ENCODE measurements at regions not wholly inside any gene's neighbourhood (a gene's known extent, or its start where the extent isn't known, plus 50 kb on each side); places are given as distances from the start of the nearest gene placed in this dataset.
"Not testable (repeated sequence)": the region's sequence is repeated elsewhere in the genome, so short reads cannot be mapped to it uniquely, and the experiment has no call there.

DNA sequence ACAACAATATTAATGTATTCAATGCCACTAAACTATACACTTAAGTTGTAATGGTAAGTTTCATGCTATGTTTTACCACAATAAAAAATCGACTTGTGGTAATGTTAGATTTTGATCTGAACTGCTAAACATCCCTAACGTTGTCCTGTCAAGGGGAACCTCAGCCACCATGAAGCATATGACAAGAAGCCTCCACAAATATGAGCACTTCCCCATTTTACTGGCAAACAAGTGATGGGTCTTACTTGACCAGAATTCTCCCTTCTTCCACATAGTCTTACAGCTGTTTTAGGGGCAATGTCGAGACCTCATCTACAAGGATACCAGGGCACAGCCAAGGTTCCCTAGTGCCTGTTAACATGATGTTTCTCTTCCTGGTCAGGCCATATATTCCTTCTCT lies 124.2 kb upstream of the ABI3BP start:
- DNase-seq, result no peak
- H3K4me3 ChIP-seq, result no peak overlapping the region
- H3K9me3 ChIP-seq, result no peaks in the 10 kb centered on the region
- intact Hi-C loops (cut with DNase I; ENCODE audit: low total_unique reads), result no loop called here
- no peaks in the 10 kb centered on the region for H3K4me1 ChIP-seq
- TF ChIP-seq POLR2A (IDR thresholded peaks at IDR 0.05), result no peak
- TF ChIP-seq, protein P1, sequence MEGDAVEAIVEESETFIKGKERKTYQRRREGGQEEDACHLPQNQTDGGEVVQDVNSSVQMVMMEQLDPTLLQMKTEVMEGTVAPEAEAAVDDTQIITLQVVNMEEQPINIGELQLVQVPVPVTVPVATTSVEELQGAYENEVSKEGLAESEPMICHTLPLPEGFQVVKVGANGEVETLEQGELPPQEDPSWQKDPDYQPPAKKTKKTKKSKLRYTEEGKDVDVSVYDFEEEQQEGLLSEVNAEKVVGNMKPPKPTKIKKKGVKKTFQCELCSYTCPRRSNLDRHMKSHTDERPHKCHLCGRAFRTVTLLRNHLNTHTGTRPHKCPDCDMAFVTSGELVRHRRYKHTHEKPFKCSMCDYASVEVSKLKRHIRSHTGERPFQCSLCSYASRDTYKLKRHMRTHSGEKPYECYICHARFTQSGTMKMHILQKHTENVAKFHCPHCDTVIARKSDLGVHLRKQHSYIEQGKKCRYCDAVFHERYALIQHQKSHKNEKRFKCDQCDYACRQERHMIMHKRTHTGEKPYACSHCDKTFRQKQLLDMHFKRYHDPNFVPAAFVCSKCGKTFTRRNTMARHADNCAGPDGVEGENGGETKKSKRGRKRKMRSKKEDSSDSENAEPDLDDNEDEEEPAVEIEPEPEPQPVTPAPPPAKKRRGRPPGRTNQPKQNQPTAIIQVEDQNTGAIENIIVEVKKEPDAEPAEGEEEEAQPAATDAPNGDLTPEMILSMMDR (IDR thresholded peaks at IDR 0.05), result no peak
- no peak overlapping the region for H3K27ac ChIP-seq
- no peaks in the 10 kb centered on the region for H3K27me3 ChIP-seq
- no peaks in the 10 kb centered on the region for H3K36me3 ChIP-seq

DNA sequence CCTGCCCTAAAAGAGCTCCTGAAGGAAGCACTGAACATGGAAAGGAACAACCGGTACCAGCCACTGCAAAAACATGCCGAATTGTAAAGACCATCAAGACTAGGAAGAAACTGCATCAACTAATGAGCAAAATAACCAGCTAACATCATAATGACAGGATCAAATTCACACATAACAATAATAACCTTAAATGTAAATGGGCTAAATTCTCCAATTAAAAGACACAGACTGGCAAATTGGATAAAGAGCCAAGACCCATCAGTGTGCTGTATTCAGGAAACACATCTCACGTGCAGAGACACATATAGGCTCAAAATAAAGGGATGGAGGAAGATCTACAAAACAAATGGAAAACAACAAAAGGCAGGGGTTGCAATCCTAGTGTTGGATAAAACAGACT lies 117.1 kb upstream of the ABI3BP start:
- H3K9me3 ChIP-seq; H3K27ac ChIP-seq; intact Hi-C loops (cut with DNase I; ENCODE audit: low total_unique reads); H3K4me3 ChIP-seq; H3K4me1 ChIP-seq; H3K27me3 ChIP-seq; H3K36me3 ChIP-seq; DNase-seq: not testable (repeated sequence)

DNA sequence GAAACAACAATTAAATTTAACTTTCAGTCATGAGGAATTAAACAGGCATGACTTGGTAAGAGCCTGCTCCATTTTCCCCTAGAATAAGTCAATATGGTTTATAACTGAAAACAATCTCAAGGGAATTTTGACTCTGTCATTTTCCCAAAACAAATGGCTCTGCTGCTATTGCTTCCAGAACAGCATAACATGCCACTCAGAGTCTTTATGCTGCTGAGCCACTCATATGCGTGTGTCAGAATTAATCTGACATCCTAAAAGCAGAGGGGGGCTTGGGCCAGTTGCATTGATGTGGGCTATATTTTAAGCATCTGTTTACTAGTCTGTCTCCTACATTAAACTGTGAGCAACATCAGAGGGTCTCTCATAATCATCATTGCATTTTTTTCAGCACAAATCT lies 111.1 kb upstream of the ABI3BP start:
- H3K4me3 ChIP-seq, result no peak overlapping the region
- H3K9me3 ChIP-seq, result no peaks in the 10 kb centered on the region
- DNase-seq, result no peak
- no peaks in the 10 kb centered on the region for H3K27me3 ChIP-seq
- H3K27ac ChIP-seq, result no peak overlapping the region
- intact Hi-C loops (cut with DNase I; ENCODE audit: low total_unique reads), result no loop called here
- H3K36me3 ChIP-seq, result no peaks in the 10 kb centered on the region
- H3K4me1 ChIP-seq, result no peaks in the 10 kb centered on the region
- TF ChIP-seq POLR2A (IDR thresholded peaks at IDR 0.05), result no peak
- TF ChIP-seq, protein P1 (IDR thresholded peaks at IDR 0.05), result no peak

DNA sequence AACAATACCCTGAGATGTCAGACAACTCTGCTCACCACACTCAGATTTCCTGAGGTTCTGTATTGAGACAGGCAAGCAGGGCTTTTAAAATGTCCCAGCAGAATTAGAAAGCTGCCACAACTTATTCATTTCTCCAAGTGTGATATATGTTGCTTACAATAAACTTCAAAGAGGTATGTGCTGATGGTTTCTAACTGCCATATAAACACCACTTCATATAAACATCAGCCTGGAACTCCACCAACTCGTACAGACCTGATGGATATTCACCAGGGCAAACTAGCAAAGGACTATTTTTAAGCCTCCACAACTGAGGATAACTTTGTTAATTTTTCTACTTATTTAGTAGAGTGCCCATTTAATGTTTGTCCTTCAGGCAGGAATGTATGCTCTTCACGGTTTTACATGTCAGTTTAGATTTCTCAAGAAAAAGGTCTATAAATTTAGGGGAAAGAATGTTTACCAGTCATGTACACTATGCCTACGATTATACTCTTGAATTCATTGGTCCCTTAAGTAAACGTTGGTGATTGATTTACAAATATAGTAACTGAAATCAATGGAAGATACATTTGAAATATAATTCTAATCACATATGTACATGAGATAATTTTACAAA lies 109.6 kb upstream of the ABI3BP start:
- Histone ChIP-seq H3K9me3 (no peaks in the 10 kb centered on the region), H3K4me3 (no peak overlapping the region), H3K36me3 (no peaks in the 10 kb centered on the region), H3K4me1 (no peaks in the 10 kb centered on the region), H3K27ac (no peak overlapping the region), H3K27me3 (no peaks in the 10 kb centered on the region)
- TF ChIP-seq, protein P1 (IDR thresholded peaks at IDR 0.05), result no peak
- no peak for TF ChIP-seq POLR2A (IDR thresholded peaks at IDR 0.05)
- no peak for DNase-seq
- intact Hi-C loops (cut with DNase I; ENCODE audit: low total_unique reads), result no loop called here

DNA sequence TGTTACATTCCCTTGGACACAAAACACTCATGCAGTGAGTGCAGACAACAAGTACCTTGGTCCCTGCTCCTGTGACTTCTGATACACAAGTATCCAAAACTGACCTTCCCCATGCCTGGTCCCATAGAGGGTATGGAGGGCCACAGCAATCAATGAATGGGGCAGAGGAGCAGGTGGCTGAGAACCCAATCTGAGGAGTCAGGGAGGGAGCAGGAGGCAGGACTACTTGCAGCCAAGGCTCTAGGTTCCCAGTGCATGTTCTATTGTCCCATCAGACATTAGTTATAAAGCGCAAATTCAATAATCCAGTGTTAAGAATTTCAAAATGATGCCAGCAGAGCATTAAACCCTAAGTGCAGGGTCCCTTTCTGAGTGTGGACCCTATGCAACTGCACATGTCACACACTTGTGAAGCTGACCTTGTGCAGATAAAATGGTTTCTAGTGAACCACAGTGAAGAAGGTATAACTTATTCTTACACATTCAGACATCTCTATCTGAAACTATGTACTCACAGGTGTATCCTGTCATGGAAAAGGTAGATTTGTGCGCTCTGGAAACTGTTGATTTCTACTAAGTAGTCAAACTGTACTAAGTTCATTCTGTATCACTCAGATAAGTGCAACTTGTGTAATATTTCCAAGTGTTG lies 107.3 kb upstream of the ABI3BP start:
- Histone ChIP-seq H3K36me3 (no peaks in the 10 kb centered on the region), H3K27ac (no peak overlapping the region), H3K27me3 (no peaks in the 10 kb centered on the region), H3K4me1 (no peaks in the 10 kb centered on the region), H3K4me3 (no peak overlapping the region), H3K9me3 (no peaks in the 10 kb centered on the region)
- intact Hi-C loops (cut with DNase I; ENCODE audit: low total_unique reads), result no loop called here
- DNase-seq, result no peak
- TF ChIP-seq, protein P1 (IDR thresholded peaks at IDR 0.05), result no peak
- no peak for TF ChIP-seq POLR2A (IDR thresholded peaks at IDR 0.05)

Data from uterus (tissue), 3 donors.